ENCODE measurements at regions not wholly inside any gene's neighbourhood (a gene's known extent, or its start where the extent isn't known, plus 50 kb on each side); places are given as distances from the start of the nearest gene placed in this dataset.

GRCh38 chr4:175927121-175927520 is 115.1 kb upstream of the GPM6A start:
- H4K20me1 ChIP-seq (ENCODE audit: insufficient read depth, low read length) = no peaks in the 10 kb centered on the region

GRCh38 chr4:175929441-175929840 is 117.4 kb upstream of the GPM6A start:
- Histone ChIP-seq H3K9me3 (ENCODE audit: insufficient read depth, low read length) (no peaks in the 10 kb centered on the region), H3K36me3 (replicated peaks; ENCODE audit: low read depth, low read length) (no peaks in the 10 kb centered on the region), H3K4me2 (ENCODE audit: low read length) (no peak overlapping the region)

More at GRCh38 chr4:175927121-175927520, 115.1 kb upstream of the GPM6A start:
- no peak overlapping the region for H3K27ac ChIP-seq (ENCODE audit: low read length)
- H3K4me3 ChIP-seq (ENCODE audit: low read length) = no peak overlapping the region
- no peak overlapping the region for H2AFZ ChIP-seq (ENCODE audit: low read depth, low read length)
- H3K9ac ChIP-seq (ENCODE audit: low read length) = no peak overlapping the region
- no peak overlapping the region for H3K4me2 ChIP-seq (ENCODE audit: low read length)
- no peaks in the 10 kb centered on the region for H3K27me3 ChIP-seq (ENCODE audit: low read depth, low read length)
- no peaks in the 10 kb centered on the region for H3K36me3 ChIP-seq (replicated peaks; ENCODE audit: low read depth, low read length)
- no peak for TF ChIP-seq CTCF (IDR thresholded peaks at IDR 0.05; ENCODE audit: low read depth, low read length)
- TF ChIP-seq EZH2phosphoT487 (IDR thresholded peaks at IDR 0.05; ENCODE audit: low read depth) = no peak
- no peaks in the 10 kb centered on the region for H3K4me1 ChIP-seq (ENCODE audit: low read length)
- H3K79me2 ChIP-seq (ENCODE audit: low read length) = no peaks in the 10 kb centered on the region
- H3K9me3 ChIP-seq (ENCODE audit: insufficient read depth, low read length) = no peaks in the 10 kb centered on the region

GRCh38 chr4:175929932-175930331 is 117.9 kb upstream of the GPM6A start:
- Histone ChIP-seq H3K9me3 (ENCODE audit: insufficient read depth, low read length) (no peaks in the 10 kb centered on the region), H2AFZ (ENCODE audit: low read depth, low read length) (no peak overlapping the region), H3K79me2 (ENCODE audit: low read length) (no peaks in the 10 kb centered on the region), H4K20me1 (ENCODE audit: insufficient read depth, low read length) (no peaks in the 10 kb centered on the region), H3K27me3 (ENCODE audit: low read depth, low read length) (no peaks in the 10 kb centered on the region), H3K9ac (ENCODE audit: low read length) (no peak overlapping the region), H3K27ac (ENCODE audit: low read length) (no peak overlapping the region), H3K4me2 (ENCODE audit: low read length) (no peak overlapping the region), H3K36me3 (replicated peaks; ENCODE audit: low read depth, low read length) (no peaks in the 10 kb centered on the region), H3K4me3 (ENCODE audit: low read length) (no peak overlapping the region), H3K4me1 (ENCODE audit: low read length) (no peaks in the 10 kb centered on the region)
- TF ChIP-seq CTCF (IDR thresholded peaks at IDR 0.05; ENCODE audit: low read depth, low read length) (no peak), EZH2phosphoT487 (IDR thresholded peaks at IDR 0.05; ENCODE audit: low read depth) (no peak)

More at GRCh38 chr4:175929441-175929840, 117.4 kb upstream of the GPM6A start:
- H3K79me2 ChIP-seq (ENCODE audit: low read length) = no peaks in the 10 kb centered on the region
- no peaks in the 10 kb centered on the region for H3K27me3 ChIP-seq (ENCODE audit: low read depth, low read length)
- no peak overlapping the region for H3K9ac ChIP-seq (ENCODE audit: low read length)
- TF ChIP-seq EZH2phosphoT487 (IDR thresholded peaks at IDR 0.05; ENCODE audit: low read depth) = no peak
- no peak for TF ChIP-seq CTCF (IDR thresholded peaks at IDR 0.05; ENCODE audit: low read depth, low read length)
- H3K27ac ChIP-seq (ENCODE audit: low read length) = no peak overlapping the region
- no peak overlapping the region for H3K4me3 ChIP-seq (ENCODE audit: low read length)
- no peak overlapping the region for H2AFZ ChIP-seq (ENCODE audit: low read depth, low read length)
- H3K4me1 ChIP-seq (ENCODE audit: low read length) = no peaks in the 10 kb centered on the region
- H4K20me1 ChIP-seq (ENCODE audit: insufficient read depth, low read length) = no peaks in the 10 kb centered on the region

- no peaks in the 10 kb centered on the region for H3K79me2 ChIP-seq (ENCODE audit: low read length)
- no peak overlapping the region for H3K9ac ChIP-seq (ENCODE audit: low read length)
- H3K4me2 ChIP-seq (ENCODE audit: low read length) = no peak overlapping the region
- TF ChIP-seq EZH2phosphoT487 (IDR thresholded peaks at IDR 0.05; ENCODE audit: low read depth) (no peak), CTCF (IDR thresholded peaks at IDR 0.05; ENCODE audit: low read depth, low read length) (no peak)
- H2AFZ ChIP-seq (ENCODE audit: low read depth, low read length) = no peak overlapping the region
- no peak overlapping the region for H3K27ac ChIP-seq (ENCODE audit: low read length)
- H3K4me1 ChIP-seq (ENCODE audit: low read length) = no peaks in the 10 kb centered on the region
- no peaks in the 10 kb centered on the region for H3K36me3 ChIP-seq (replicated peaks; ENCODE audit: low read depth, low read length)
- H3K4me3 ChIP-seq (ENCODE audit: low read length) = no peak overlapping the region
- no peaks in the 10 kb centered on the region for H4K20me1 ChIP-seq (ENCODE audit: insufficient read depth, low read length)
- H3K9me3 ChIP-seq (ENCODE audit: insufficient read depth, low read length) = no peaks in the 10 kb centered on the region
- no peaks in the 10 kb centered on the region for H3K27me3 ChIP-seq (ENCODE audit: low read depth, low read length)
Observed at GRCh38 chr4:175930471-175930870, 118.4 kb upstream of the GPM6A start.

Data from OCI-LY3 (cell line).